ENCODE measurements at regions not wholly inside any gene's neighbourhood (a gene's known extent, or its start where the extent isn't known, plus 50 kb on each side); places are given as distances from the start of the nearest gene placed in this dataset.
"Not testable (repeated sequence)": the region's sequence is repeated elsewhere in the genome, so short reads cannot be mapped to it uniquely, and the experiment has no call there.

GRCh38 chr1:47522935-47523834, 85.3 kb downstream of the FOXD2 start:
- DNase-seq (ENCODE audit: low read depth in 3 of 3): no peak

- no peak for DNase-seq (ENCODE audit: low read depth in 3 of 3)
Measured at GRCh38 chr1:47523835-47524215, 86.0 kb downstream of the FOXD2 start.

GRCh38 chr1:47524272-47524671, 86.4 kb downstream of the FOXD2 start:
- DNase-seq (ENCODE audit: low read depth in 3 of 3): no peak

- DNase-seq (ENCODE audit: low read depth in 3 of 3): no peak
Measured at GRCh38 chr1:47527653-47528272, 89.9 kb downstream of the FOXD2 start.

- DNase-seq (ENCODE audit: low read depth in 3 of 3): no peak
Measured at GRCh38 chr1:47529520-47530098, 91.8 kb downstream of the FOXD2 start.

GRCh38 chr1:47532921-47533792, 95.3 kb downstream of the FOXD2 start:
- DNase-seq (ENCODE audit: low read depth in 3 of 3): no peak

- no peak for DNase-seq (ENCODE audit: low read depth in 3 of 3)
Measured at GRCh38 chr1:47533793-47534328, 96.0 kb downstream of the FOXD2 start.

GRCh38 chr1:47534436-47534835, 96.6 kb downstream of the FOXD2 start:
- DNase-seq (ENCODE audit: low read depth in 3 of 3): no peak

- DNase-seq (ENCODE audit: low read depth in 3 of 3): no peak
Measured at GRCh38 chr1:47536646-47537118, 98.8 kb downstream of the FOXD2 start.

- DNase-seq (ENCODE audit: low read depth in 3 of 3): no peak
Measured at GRCh38 chr1:47537268-47537667, 99.4 kb downstream of the FOXD2 start.

GRCh38 chr1:47537966-47538365, 100.1 kb downstream of the FOXD2 start:
- no peak for DNase-seq (ENCODE audit: low read depth in 3 of 3)

GRCh38 chr1:47538530-47538929, 100.7 kb downstream of the FOXD2 start:
- not testable (repeated sequence) for DNase-seq (ENCODE audit: low read depth in 3 of 3)

- not testable (repeated sequence) for DNase-seq (ENCODE audit: low read depth in 3 of 3)
Measured at GRCh38 chr1:47541705-47542104, 103.9 kb downstream of the FOXD2 start.

GRCh38 chr1:47543089-47543488, 105.2 kb downstream of the FOXD2 start:
- not testable (repeated sequence) for DNase-seq (ENCODE audit: low read depth in 3 of 3)

GRCh38 chr1:47545912-47546483, 108.2 kb downstream of the FOXD2 start:
- no peak for DNase-seq (ENCODE audit: low read depth in 3 of 3)

GRCh38 chr1:47547753-47548573, 110.1 kb downstream of the FOXD2 start:
- DNase-seq (ENCODE audit: low read depth in 3 of 3): no peak

GRCh38 chr1:47548637-47549036, 110.8 kb downstream of the FOXD2 start:
- DNase-seq (ENCODE audit: low read depth in 3 of 3): no peak

- no peak for DNase-seq (ENCODE audit: low read depth in 3 of 3)
Measured at GRCh38 chr1:47549532-47549931, 111.7 kb downstream of the FOXD2 start.

- DNase-seq (ENCODE audit: low read depth in 3 of 3): no peak
Measured at GRCh38 chr1:47550929-47551328, 113.1 kb downstream of the FOXD2 start.

- no peak for DNase-seq (ENCODE audit: low read depth in 3 of 3)
Measured at GRCh38 chr1:47551971-47552528, 114.2 kb downstream of the FOXD2 start.
